ENCODE measurements at regions not wholly inside any gene's neighbourhood (a gene's known extent, or its start where the extent isn't known, plus 50 kb on each side); places are given as distances from the start of the nearest gene placed in this dataset.

DNA sequence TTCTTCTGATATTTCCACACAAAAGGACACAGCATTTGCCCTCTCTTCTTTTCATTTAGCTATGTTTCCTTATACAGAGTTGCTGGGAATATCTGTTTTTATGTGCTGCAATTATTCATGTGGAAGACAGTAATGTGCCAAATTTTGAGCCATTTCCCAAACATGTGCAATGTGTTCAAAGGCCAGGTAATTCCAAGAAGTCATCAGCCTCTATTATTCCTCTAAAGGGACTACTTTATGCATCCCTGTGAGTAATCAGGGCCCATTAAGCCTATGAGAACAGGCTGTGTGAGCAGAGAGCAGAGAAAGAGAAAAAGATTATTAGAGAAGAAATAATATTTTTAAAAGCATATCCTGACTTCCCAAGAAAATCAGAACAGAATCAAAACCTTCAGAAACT lies 107.6 kb upstream of the OSR1 start:
- TF ChIP-seq CTCF (IDR thresholded peaks at IDR 0.05; ENCODE audit: low read length) (no peak), EZH2phosphoT487 (IDR thresholded peaks at IDR 0.05; ENCODE audit: low read length) (no peak)

Measured in MM.1S (cell line).